Activated CD4-positive, alpha-beta T cell treated with anti-CD3 and anti-CD28 coated beads, Interleukin-2, amount 10 ng/mL, durations not matched to agents 7 days and 5 days (primary cell): ENCODE measurements at regions not wholly inside any gene's neighbourhood (a gene's known extent, or its start where the extent isn't known, plus 50 kb on each side); places are given as distances from the start of the nearest gene placed in this dataset.
A peak's percentile ranks its signal among the peaks of the same experiment; 100 is the strongest.

Source experiments
- CTCF ChIA-PET: fragments of 350-600 bp; sonication (Branson Sonifier 250); formaldehyde crosslinking; loops from one replicate; lab custom pipeline; 2021; ENCODE audit warnings: antibody characterized with exemption; lab: Charles Lee
- POLR2A ChIA-PET: fragments of 350-600 bp; sonication (Branson Sonifier 250); formaldehyde crosslinking; loops from one replicate; lab custom pipeline; 2021; ENCODE audit warnings: antibody characterized with exemption; lab: Charles Lee
- DNase-seq: peaks from one replicate; pipeline ENCODE4 v3.0.0-alpha.2; 2020
- H3K27ac Mint-ChIP-seq: one replicate; pipeline ENCODE4 v1.8.0; 2021; ENCODE audit warnings: mild to moderate bottlenecking, moderate library complexity, mixed read lengths
- H3K27me3 Mint-ChIP-seq: one replicate; pipeline ENCODE4 v1.8.0; 2021; ENCODE audit warnings: mixed read lengths
- H3K36me3 Mint-ChIP-seq: one replicate; pipeline ENCODE4 v1.8.0; 2021; ENCODE audit warnings: low read depth, mixed read lengths
- H3K4me1 Mint-ChIP-seq: one replicate; pipeline ENCODE4 v1.8.0; 2021; ENCODE audit warnings: mixed read lengths
- H3K4me3 Mint-ChIP-seq: one replicate; pipeline ENCODE4 v1.8.0; 2021; ENCODE audit warnings: mild to moderate bottlenecking, moderate library complexity, mixed read lengths
- H3K9me3 Mint-ChIP-seq: one replicate; pipeline ENCODE4 v1.8.0; 2021; ENCODE audit warnings: mixed read lengths

- Mint-ChIP-seq H3K4me1 (no peaks in the 10 kb centered on the region), H3K27ac (no peak overlapping the region), H3K27me3 (peaks cover 4% of the 10 kb centered on the region), H3K4me3 (no peak overlapping the region), H3K9me3 (no peaks in the 10 kb centered on the region), H3K36me3 (no peaks in the 10 kb centered on the region)
- DNase-seq: no peak
- ChIA-PET CTCF (interaction anchor here (0.8 kb wide), 1 partner anchor 14 kb away, joined by 3 read pairs; no protein-coding TSS in a partner anchor), POLR2A (no interaction called here)
These were observed 156.8 kb upstream of the CDH13 start for GRCh38 chr16:82470016-82470415.

GRCh38 chr16:82464187-82464586 is 162.6 kb upstream of the CDH13 start:
- ChIA-PET POLR2A (no interaction called here), CTCF (no interaction called here)
- H3K27ac Mint-ChIP-seq: no peak overlapping the region
- no peaks in the 10 kb centered on the region for H3K27me3 Mint-ChIP-seq
- no peaks in the 10 kb centered on the region for H3K36me3 Mint-ChIP-seq
- H3K9me3 Mint-ChIP-seq: no peaks in the 10 kb centered on the region
- no peaks in the 10 kb centered on the region for H3K4me1 Mint-ChIP-seq
- H3K4me3 Mint-ChIP-seq: no peak overlapping the region
- no peak for DNase-seq

- ChIA-PET CTCF (interaction anchor here (0.6 kb wide), 1 partner anchor 166 kb away, joined by 3 read pairs; no protein-coding TSS in a partner anchor), POLR2A (no interaction called here)
- Mint-ChIP-seq H3K36me3 (no peaks in the 10 kb centered on the region), H3K9me3 (no peaks in the 10 kb centered on the region), H3K27me3 (no peaks in the 10 kb centered on the region), H3K4me1 (no peaks in the 10 kb centered on the region), H3K4me3 (no peak overlapping the region), H3K27ac (no peak overlapping the region)
- no peak for DNase-seq
These were observed 166.0 kb upstream of the CDH13 start for GRCh38 chr16:82460766-82461165.

GRCh38 chr16:82459580-82460256 is 167.1 kb upstream of the CDH13 start:
- no peak overlapping the region for H3K27ac Mint-ChIP-seq
- POLR2A ChIA-PET: no interaction called here
- no peaks in the 10 kb centered on the region for H3K9me3 Mint-ChIP-seq
- no peaks in the 10 kb centered on the region for H3K27me3 Mint-ChIP-seq
- H3K4me1 Mint-ChIP-seq: no peaks in the 10 kb centered on the region
- H3K36me3 Mint-ChIP-seq: no peaks in the 10 kb centered on the region
- CTCF ChIA-PET: no interaction called here
- no peak overlapping the region for H3K4me3 Mint-ChIP-seq
- DNase-seq: no peak

GRCh38 chr16:82456683-82457082 is 170.1 kb upstream of the CDH13 start:
- Mint-ChIP-seq H3K27ac (no peak overlapping the region), H3K27me3 (peaks cover 2% of the 10 kb centered on the region), H3K4me1 (no peaks in the 10 kb centered on the region), H3K36me3 (no peaks in the 10 kb centered on the region), H3K4me3 (no peak overlapping the region), H3K9me3 (no peaks in the 10 kb centered on the region)
- ChIA-PET POLR2A (no interaction called here), CTCF (interaction anchor here (0.7 to 1.1 kb wide), 3 partner anchors 13 to 194 kb away, joined by 3 to 4 read pairs (median 3); no protein-coding TSS in a partner anchor)
- DNase-seq: peak; percentile 37

- Mint-ChIP-seq H3K4me3 (no peak overlapping the region), H3K36me3 (no peaks in the 10 kb centered on the region), H3K27me3 (peaks cover 2% of the 10 kb centered on the region), H3K4me1 (no peaks in the 10 kb centered on the region), H3K27ac (no peak overlapping the region), H3K9me3 (no peaks in the 10 kb centered on the region)
- DNase-seq: no peak
- ChIA-PET POLR2A (no interaction called here), CTCF (no interaction called here)
These were observed 172.2 kb upstream of the CDH13 start for GRCh38 chr16:82454566-82454965.

- Mint-ChIP-seq H3K27me3 (peaks cover 2% of the 10 kb centered on the region), H3K36me3 (no peaks in the 10 kb centered on the region), H3K27ac (no peak overlapping the region), H3K4me1 (no peaks in the 10 kb centered on the region), H3K9me3 (no peaks in the 10 kb centered on the region), H3K4me3 (no peak overlapping the region)
- DNase-seq: no peak
- POLR2A ChIA-PET: no interaction called here
- CTCF ChIA-PET: no interaction called here
These were observed 172.6 kb upstream of the CDH13 start for GRCh38 chr16:82454152-82454551.

- no peaks in the 10 kb centered on the region for H3K4me1 Mint-ChIP-seq
- no peaks in the 10 kb centered on the region for H3K9me3 Mint-ChIP-seq
- H3K36me3 Mint-ChIP-seq: no peaks in the 10 kb centered on the region
- DNase-seq: no peak
- no peak overlapping the region for H3K4me3 Mint-ChIP-seq
- POLR2A ChIA-PET: no interaction called here
- H3K27ac Mint-ChIP-seq: no peak overlapping the region
- peaks cover 2% of the 10 kb centered on the region for H3K27me3 Mint-ChIP-seq
- CTCF ChIA-PET: no interaction called here
These were observed 174.6 kb upstream of the CDH13 start for GRCh38 chr16:82452004-82452756.

GRCh38 chr16:82451449-82451848 is 175.3 kb upstream of the CDH13 start:
- ChIA-PET POLR2A (no interaction called here), CTCF (no interaction called here)
- DNase-seq: no peak
- Mint-ChIP-seq H3K36me3 (no peaks in the 10 kb centered on the region), H3K9me3 (no peaks in the 10 kb centered on the region), H3K4me1 (no peaks in the 10 kb centered on the region), H3K27ac (no peak overlapping the region), H3K4me3 (no peak overlapping the region), H3K27me3 (peaks cover 2% of the 10 kb centered on the region)

- Mint-ChIP-seq H3K36me3 (no peaks in the 10 kb centered on the region), H3K27me3 (peaks cover 4% of the 10 kb centered on the region), H3K4me3 (no peak overlapping the region), H3K9me3 (no peaks in the 10 kb centered on the region), H3K27ac (no peak overlapping the region), H3K4me1 (no peaks in the 10 kb centered on the region)
- CTCF ChIA-PET: no interaction called here
- POLR2A ChIA-PET: no interaction called here
- DNase-seq: no peak
These were observed 186.4 kb upstream of the CDH13 start for GRCh38 chr16:82440336-82440735.

GRCh38 chr16:82439678-82440293 is 187.0 kb upstream of the CDH13 start:
- ChIA-PET POLR2A (no interaction called here), CTCF (no interaction called here)
- Mint-ChIP-seq H3K27ac (no peak overlapping the region), H3K4me1 (no peaks in the 10 kb centered on the region), H3K4me3 (no peak overlapping the region), H3K27me3 (peaks cover 4% of the 10 kb centered on the region), H3K36me3 (no peaks in the 10 kb centered on the region), H3K9me3 (no peaks in the 10 kb centered on the region)
- no peak for DNase-seq

- H3K9me3 Mint-ChIP-seq: no peaks in the 10 kb centered on the region
- no peak for DNase-seq
- H3K4me3 Mint-ChIP-seq: no peak overlapping the region
- ChIA-PET CTCF (no interaction called here), POLR2A (no interaction called here)
- no peaks in the 10 kb centered on the region for H3K4me1 Mint-ChIP-seq
- no peaks in the 10 kb centered on the region for H3K36me3 Mint-ChIP-seq
- H3K27me3 Mint-ChIP-seq: peaks cover 8% of the 10 kb centered on the region
- no peak overlapping the region for H3K27ac Mint-ChIP-seq
These were observed 193.7 kb upstream of the CDH13 start for GRCh38 chr16:82433042-82433441.

GRCh38 chr16:82432261-82432660 is 194.5 kb upstream of the CDH13 start:
- Mint-ChIP-seq H3K9me3 (no peaks in the 10 kb centered on the region), H3K4me1 (no peaks in the 10 kb centered on the region), H3K27me3 (peaks cover 8% of the 10 kb centered on the region), H3K36me3 (no peaks in the 10 kb centered on the region), H3K4me3 (no peak overlapping the region), H3K27ac (no peak overlapping the region)
- ChIA-PET CTCF (no interaction called here), POLR2A (no interaction called here)
- DNase-seq: no peak
